T-helper 22 cell (primary cell): ENCODE measurements at regions not wholly inside any gene's neighbourhood (a gene's known extent, or its start where the extent isn't known, plus 50 kb on each side); places are given as distances from the start of the nearest gene placed in this dataset.

Experiments
- DNase-seq: peaks from one replicate; pipeline ENCODE4 v3.0.0-alpha.2; 2020; ENCODE audit warnings: low read depth

DNA sequence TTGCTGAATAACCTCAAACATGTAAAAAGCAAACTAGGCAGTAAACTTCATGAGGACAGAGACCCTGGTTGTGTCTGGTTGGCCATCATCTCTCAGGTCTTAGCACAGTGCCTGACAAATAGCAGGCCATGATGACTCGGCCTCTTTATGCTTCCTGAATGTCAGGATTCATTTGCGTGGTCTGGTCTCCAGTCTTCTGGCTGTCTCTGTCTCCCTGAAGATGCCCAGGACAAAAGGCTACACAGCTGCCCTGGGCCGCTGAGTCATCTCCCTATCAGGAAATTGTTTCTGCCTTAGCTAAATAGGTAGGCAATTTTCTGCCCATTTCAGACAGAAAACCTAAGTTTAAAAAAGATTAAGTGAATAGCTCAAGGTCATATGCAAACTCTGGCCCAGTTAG lies 84.1 kb upstream of the FNDC3A start:
- DNase-seq = no peak

DNA sequence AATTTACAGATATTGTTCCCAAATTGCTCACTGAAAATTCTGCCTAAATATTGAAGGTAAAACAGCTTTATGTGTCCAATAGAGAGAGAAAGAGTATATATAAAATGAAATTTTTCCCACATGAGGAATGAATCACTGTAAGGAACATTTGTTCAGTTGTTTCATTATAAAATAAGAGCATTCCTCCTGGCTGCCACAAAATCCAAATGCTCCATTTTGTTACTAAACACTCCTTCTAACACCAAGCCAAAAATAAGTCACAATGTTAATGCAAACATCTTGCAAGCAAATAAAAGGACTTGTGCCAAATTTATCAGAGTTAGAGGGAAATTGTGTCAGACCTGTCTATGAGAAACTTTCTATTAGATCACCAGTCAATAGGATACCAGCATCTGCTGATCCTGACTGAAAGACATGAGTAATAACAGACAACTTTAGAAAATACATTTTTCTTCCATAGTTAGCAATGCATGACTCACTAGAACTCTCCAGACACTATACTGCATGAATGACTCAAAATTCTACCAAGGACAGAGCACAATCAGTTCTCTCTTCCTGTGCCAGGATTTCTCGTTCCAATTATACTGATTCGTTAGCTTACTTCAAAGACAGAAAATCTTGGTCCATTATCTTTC lies 83.5 kb upstream of the FNDC3A start:
- no peak for DNase-seq

DNA sequence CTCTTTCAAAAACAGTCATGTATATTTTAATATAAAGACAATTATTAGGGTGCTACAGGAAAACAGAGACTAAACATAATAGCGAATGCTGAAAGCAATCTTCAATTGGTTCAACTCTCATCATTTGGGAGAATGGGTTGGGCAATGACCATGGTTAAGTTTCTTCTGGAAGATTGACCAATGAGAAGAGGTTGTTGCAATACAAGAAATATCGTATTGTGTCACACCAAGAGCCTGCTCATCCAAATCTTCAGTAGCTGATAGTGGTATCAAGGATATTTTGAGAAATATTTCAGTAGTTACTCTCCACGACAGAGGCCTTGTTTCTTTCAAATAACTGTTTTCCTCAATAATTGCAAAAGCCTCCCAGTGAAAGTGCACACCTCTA lies 83.0 kb upstream of the FNDC3A start:
- DNase-seq = no peak

DNA sequence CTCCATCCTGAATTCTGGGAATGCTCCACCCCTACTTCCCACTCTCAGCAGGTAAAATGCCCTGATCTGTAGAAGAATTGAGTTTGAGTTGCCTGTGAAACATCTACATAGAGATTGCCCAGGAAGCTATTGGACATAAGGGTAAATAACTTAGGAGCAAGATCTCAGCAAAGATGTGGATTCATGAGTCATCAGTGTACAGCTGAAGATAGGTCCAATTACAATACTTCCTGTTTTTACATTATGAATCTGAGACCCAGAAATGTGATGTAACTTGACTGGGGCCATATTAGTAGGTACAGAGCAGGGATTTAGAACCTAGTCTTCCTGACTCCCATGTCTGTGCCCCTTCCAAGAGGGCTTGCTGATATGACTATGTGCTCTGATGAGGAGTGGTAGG lies 79.4 kb upstream of the FNDC3A start:
- no peak for DNase-seq

DNA sequence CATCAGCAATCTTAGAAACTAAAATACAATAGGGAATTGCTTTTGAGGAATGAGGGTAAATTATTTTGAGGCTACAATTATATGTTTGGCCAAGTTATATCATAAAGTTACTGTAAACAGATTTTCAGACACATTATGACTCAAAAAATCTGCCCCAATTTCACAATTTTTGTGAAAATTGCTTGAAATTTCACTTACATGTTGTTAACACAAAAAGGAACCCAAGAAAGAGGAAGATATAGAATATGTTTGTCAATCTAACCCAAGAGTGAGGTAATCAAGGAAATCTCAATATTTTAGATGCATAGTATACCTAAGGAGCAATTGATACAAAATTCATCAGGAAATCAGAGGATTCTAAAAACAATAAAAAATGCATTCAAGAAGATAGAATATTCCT lies 73.9 kb upstream of the FNDC3A start:
- no peak for DNase-seq

DNA sequence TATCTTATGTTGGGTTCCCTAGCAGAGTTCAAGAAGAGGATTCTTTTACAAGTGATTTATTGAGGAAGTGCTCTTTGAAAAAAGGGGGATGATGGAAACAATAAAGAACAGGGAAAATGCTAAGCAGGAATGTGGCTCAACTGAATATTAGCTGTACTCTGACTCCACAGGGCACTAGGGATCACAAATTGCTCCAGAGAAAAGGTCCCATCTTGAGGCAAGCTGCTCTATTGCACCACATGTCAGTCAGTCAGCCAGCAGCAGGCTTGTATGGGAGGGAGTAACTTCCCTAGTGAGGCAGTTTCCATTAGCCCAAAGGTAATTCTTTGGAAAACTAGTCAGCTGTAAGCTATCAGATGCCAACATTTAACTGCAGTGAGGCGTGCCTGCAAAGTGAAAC lies 73.3 kb upstream of the FNDC3A start:
- DNase-seq = no peak

DNA sequence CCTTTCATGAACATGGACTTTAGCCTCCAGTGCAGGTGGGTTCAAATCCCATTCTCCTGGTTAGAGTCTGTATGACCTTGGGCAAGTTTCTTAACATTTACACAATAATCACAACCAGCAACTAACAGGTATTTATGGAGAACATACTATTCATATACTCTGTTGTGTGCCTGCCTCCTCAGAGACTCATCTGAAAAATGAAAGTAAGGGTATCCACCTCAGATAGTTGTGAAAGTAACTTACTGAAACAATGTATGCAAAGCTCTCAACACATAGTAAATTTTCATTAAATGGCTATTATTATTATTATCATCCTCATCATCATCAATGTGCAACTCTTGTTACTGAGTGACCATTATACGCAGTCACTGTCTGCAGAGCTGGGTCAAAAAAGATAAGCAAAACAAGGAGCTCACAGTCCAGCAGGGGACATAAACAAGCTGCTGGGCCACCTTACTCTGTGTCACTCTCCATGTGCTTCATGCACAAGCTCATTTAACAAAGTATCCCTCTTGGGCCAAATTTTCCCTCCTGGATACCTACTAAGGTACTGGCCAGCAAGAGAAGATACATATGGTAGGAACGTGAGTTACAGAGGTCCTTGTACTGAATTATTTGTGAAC lies 70.9 kb upstream of the FNDC3A start:
- DNase-seq = no peak

DNA sequence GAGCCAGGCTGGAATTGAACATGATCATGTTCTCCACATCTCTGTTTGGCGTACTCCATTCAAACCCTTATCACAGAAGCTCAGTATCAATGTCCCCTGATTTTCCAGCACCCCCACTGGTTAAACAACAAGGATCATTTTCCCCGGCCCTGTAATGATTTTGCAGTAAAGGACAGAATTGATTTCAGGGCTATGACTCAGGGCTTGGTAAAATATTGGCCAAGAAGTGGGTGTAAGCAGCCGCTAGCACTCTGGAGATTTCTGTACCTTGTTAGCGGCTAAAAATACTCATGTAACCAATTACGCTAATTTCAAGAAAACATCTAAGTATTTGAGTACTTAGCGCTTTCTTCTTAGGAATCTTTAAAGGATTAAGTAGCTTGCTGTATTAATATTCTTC lies 69.5 kb upstream of the FNDC3A start:
- no peak for DNase-seq

DNA sequence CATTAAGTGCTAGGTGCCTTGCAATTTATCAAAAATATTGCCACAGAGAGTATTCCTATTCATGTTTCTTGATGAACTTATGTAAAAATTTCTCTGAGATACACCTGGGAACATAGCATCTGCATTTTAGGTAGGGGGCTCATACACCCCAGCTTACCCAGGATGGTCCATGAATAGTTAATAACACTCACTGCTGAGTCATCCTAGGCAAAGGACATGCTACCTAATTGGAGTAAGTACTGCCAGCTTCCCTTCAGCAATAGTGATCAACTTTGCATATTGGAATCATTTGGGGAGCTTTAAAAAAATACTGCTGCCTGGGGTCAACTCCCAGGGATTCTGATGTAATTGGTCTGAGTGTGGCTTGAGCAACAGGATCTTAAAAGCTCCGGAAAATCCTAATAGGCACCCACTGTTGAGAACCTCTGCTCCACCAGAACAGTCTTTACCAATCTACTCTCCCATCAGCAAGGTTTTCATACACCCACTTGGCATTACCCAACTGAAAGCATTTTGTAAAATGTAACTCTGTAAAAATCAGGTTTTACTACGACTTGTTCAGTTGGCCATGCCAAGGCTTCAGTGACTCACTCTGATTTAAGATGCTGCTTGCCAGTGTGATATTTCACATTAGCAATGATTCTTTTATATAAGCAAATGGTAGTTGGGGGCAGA lies 67.2 kb upstream of the FNDC3A start:
- DNase-seq = no peak

DNA sequence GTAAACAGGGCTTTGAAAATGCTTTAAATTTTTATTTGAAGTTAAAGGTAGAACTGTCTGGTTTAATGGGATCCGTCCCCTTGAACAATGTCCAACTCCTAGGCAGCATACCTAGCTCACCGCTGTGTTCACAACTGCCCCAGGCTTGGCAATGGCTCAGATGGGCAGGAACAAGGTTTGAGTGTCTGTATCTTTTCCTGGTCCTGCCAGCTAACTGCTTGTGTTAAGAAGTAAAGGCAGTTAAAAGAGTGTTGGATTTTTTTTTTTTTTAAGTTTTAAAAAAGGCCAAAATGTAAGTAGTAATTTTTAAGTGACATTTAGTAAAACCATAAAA lies 66.7 kb upstream of the FNDC3A start:
- DNase-seq = no peak

DNA sequence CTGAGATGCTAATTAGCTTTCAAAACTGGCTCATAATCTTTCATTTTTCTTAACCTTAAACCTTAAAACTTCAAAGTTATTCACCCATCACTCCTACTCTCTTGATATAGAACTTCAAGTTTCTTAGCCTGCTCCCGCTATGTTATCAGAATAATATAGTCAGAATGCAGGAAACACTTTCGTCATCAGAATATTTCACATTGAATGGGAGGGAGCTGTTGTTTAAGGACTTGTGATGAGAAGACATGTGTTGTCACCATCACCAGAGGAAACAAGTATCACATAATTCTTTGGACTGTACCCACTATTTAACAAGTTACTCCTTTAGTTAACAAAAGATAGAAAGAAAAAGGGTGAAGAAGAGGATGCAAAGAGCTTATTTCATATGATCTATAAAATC lies 65.0 kb upstream of the FNDC3A start:
- no peak for DNase-seq

DNA sequence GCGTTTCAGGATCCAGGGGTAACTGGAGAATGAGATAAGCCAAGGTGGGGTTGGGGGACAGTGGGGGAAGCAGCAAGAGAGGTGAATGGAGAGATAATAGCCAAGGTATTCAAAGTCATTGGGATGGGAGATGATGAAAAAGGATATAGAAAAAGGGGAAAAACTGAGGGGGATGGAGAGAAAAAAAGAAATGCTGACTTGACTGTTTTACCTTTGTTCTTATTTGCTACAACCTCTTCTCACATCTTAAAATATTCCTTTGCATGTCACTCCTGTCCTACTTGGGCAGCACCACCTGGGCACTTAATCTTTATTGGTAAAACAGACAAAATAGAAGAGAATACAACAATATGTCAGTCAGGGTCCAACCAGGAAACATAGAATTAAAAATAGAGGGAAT lies 56.0 kb upstream of the FNDC3A start:
- no peak for DNase-seq

DNA sequence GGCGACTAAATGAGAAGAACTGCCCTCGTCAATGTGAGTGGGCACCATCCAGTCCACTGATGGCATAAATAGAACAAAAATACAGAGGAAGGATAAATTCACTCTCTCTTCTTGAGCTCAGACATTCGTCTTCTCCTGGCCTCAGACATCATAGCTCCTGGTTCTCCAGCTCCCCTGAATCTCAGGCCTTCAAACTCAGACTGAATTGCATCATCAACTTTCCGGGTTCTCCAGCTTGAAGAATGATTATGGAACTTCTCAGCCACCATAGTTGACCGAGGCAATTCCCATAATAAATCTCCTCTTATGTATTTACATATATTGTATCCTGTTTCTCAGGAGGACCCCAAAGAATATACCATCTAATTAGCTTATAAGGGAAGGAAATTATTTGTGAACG lies 55.0 kb upstream of the FNDC3A start:
- no peak for DNase-seq

DNA sequence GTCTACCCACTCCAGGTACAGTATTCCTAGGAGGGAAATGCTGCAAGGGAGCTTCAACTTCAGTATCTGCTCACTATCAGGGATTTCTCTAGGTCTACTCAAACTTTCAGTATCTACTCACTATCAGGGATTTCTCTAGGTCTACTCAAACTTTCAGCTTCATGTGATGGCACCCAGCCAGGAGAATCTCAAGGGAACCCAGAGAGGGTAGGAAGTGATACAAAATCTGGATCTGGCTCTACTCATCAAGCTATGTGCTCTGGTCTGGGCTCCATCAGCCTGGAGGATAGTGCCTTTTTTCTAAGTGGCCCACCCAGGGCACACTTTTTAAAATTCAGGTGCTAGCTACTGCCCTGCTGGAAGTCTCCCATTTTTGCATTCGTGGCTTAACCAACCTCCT lies 52.3 kb upstream of the FNDC3A start:
- no peak for DNase-seq

DNA sequence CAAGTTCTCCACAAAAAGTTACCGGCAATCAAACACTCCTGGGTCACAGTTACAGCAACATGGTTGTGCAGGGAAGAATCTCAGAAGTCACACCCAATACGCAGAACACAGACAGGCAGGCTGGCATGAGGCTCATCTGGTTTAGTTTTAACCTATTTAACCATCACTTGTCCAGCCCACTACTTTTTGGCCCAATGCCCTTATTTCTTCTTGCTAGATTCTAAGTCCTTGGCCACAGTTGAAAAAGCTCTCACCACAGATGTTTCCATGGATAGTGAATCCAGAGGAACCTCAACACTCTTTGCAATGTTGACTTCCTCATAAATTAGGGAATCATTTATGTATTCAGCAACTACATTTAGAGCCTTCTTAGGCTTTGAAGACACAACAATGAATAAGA lies 50.7 kb upstream of the FNDC3A start:
- no peak for DNase-seq
